GM23338 (cell line): ENCODE measurements at regions not wholly inside any gene's neighbourhood (a gene's known extent, or its start where the extent isn't known, plus 50 kb on each side); places are given as distances from the start of the nearest gene placed in this dataset.
A peak's percentile ranks its signal among the peaks of the same experiment; 100 is the strongest.

Experiments used
- ATAC-seq: fragments of 200-7000 bp; cut with Tn5 transposase; 3 replicates; pipeline ENCODE4 v1.9.1; 2020
- DNase-seq: peaks from one replicate; pipeline ENCODE4 v3.0.0-alpha.2; 2015; ENCODE audit warnings: low spot score
- H2AFZ ChIP-seq: fragments of 200-600 bp; sonication (generic); 2 replicates; pipeline ENCODE4 v1.8.0; 2016; ENCODE audit warnings: antibody characterized with exemption, mild to moderate bottlenecking, moderate library complexity
- H3F3A ChIP-seq: fragments of 200-600 bp; sonication (generic); replicated peaks from 2 replicates; pipeline ENCODE4 v1.8.0; 2017; ENCODE audit warnings: antibody characterized with exemption, mixed run types, low read depth
- H3K27ac ChIP-seq: fragments of 200-600 bp; sonication (generic); 2 replicates; pipeline ENCODE4 v1.6.1; 2016; ENCODE audit warnings: low read depth
- H3K27me3 ChIP-seq: fragments of 200-600 bp; sonication (generic); 2 replicates; pipeline ENCODE4 v1.8.0; 2016; ENCODE audit warnings: mild to moderate bottlenecking, mixed run types, moderate library complexity; ENCODE audit not compliant: insufficient read depth
- H3K36me3 ChIP-seq: fragments of 200-600 bp; sonication (generic); 2 replicates; pipeline ENCODE4 v1.8.0; 2016; ENCODE audit warnings: mild to moderate bottlenecking; ENCODE audit not compliant: insufficient read depth
- H3K4me1 ChIP-seq: fragments of 200-600 bp; sonication (generic); 2 replicates; pipeline ENCODE4 v1.8.0; 2016; ENCODE audit warnings: mild to moderate bottlenecking, moderate library complexity; ENCODE audit not compliant: insufficient read depth
- H3K4me2 ChIP-seq: fragments of 200-600 bp; sonication (generic); 2 replicates; pipeline ENCODE4 v1.7.1; 2017; ENCODE audit warnings: mixed run types
- H3K4me3 ChIP-seq: fragments of 200-600 bp; sonication (generic); 2 replicates; pipeline ENCODE4 v1.6.1; 2016; ENCODE audit warnings: mixed run types
- H3K79me2 ChIP-seq: fragments of 200-600 bp; sonication (generic); replicated peaks from 2 replicates; pipeline ENCODE4 v1.8.0; 2017; ENCODE audit warnings: mild to moderate bottlenecking; ENCODE audit not compliant: insufficient read depth
- H3K9me2 ChIP-seq: fragments of 200-600 bp; sonication (generic); 2 replicates; pipeline ENCODE4 v1.8.0; 2017; ENCODE audit not compliant: insufficient read depth
- H4K20me1 ChIP-seq: fragments of 200-600 bp; sonication (generic); replicated peaks from 2 replicates; pipeline ENCODE4 v1.8.0; 2017; ENCODE audit warnings: mild to moderate bottlenecking; ENCODE audit not compliant: insufficient read depth
- H3K27ac Mint-ChIP-seq: 2 replicates; pipeline ENCODE4 v1.8.0; 2020; ENCODE audit warnings: inconsistent platforms, mild to moderate bottlenecking, moderate library complexity, mixed read lengths
- H3K27me3 Mint-ChIP-seq: 3 replicates; pipeline ENCODE4 v1.8.0; 2022; ENCODE audit warnings: low read depth, mild to moderate bottlenecking, moderate library complexity, mixed read lengths, inconsistent platforms; ENCODE audit not compliant: insufficient read depth, poor library complexity
- H3K36me3 Mint-ChIP-seq: 3 replicates; pipeline ENCODE4 v1.8.0; 2021; ENCODE audit warnings: low read depth, mild to moderate bottlenecking, inconsistent platforms, moderate library complexity, mixed read lengths
- H3K4me1 Mint-ChIP-seq: 3 replicates; pipeline ENCODE4 v1.8.0; 2020; ENCODE audit warnings: mild to moderate bottlenecking, inconsistent platforms, mixed read lengths
- H3K4me3 Mint-ChIP-seq: 3 replicates; pipeline ENCODE4 v1.8.0; 2021; ENCODE audit warnings: moderate library complexity, mild to moderate bottlenecking, inconsistent platforms, mixed read lengths
- H3K9me3 Mint-ChIP-seq: 3 replicates; pipeline ENCODE4 v1.8.0; 2020; ENCODE audit warnings: moderate library complexity, mild to moderate bottlenecking, inconsistent platforms, mixed read lengths
- NANOG ChIP-seq: IDR thresholded peaks from 2 replicates; pipeline ENCODE4 v1.6.1; 2016; ENCODE audit warnings: antibody characterized with exemption, borderline replicate concordance
- ZNF114 ChIP-seq: fragments of 250-450 bp; sonication (Bioruptor Pico); IDR thresholded peaks from 2 replicates; pipeline ENCODE4 v1.5.0; 2020; ENCODE audit warnings: mild to moderate bottlenecking, moderate library complexity
- ZNF331 ChIP-seq: fragments of 250-450 bp; sonication (Bioruptor Pico); IDR thresholded peaks from 2 replicates; pipeline ENCODE4 v1.5.0; 2020; ENCODE audit warnings: low read depth, mild to moderate bottlenecking, moderate library complexity
- TF ChIP-seq, protein P1 (sequence below), 2 experiments: fragments of 200-600 bp in 1 of 2; sonication (generic) in 1 of 2; conservative IDR thresholded peaks; 2 replicates each; pipeline versions ENCODE4 v1.5.1 to v1.6.1; 2016 to 2017; ENCODE audit warnings: antibody characterized with exemption in 2 of 2, low read depth in 2 of 2, mild to moderate bottlenecking in 2 of 2, moderate library complexity in 1 of 2
- TF ChIP-seq, protein P2 (sequence below): fragments of 250-450 bp; sonication (Bioruptor Pico); IDR thresholded peaks from 2 replicates; pipeline ENCODE4 v1.5.0; 2020; ENCODE audit warnings: mild to moderate bottlenecking, moderate library complexity

DNA sequence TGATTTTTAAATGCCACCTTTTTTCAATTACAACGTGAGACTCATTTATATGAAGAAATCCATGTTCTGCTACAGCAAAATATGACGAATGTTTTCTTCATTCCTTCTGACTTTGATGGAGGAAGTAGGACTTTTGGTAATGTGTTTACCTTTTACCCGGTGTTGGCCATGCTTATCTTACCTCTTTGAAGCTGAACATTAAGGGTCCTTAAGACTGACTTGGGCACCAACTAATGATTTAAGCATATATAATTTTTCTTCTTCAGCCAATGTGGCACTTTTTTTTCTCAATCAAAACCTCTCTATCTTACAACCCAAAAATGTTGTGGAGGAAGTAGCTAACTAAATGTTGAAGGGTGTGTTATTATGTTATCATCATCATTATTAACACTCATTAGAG is 337.5 kb downstream of the EPHA7 start:
- H3K4me3 ChIP-seq, result no peak overlapping the region
- Mint-ChIP-seq H3K9me3 (no peaks in the 10 kb centered on the region), H3K36me3 (no peaks in the 10 kb centered on the region), H3K27ac (no peak overlapping the region), H3K4me3 (no peak overlapping the region), H3K4me1 (peaks cover 55% of the 10 kb centered on the region), H3K27me3 (no peaks in the 10 kb centered on the region)
- ATAC-seq (no peak), DNase-seq (no peak)
- H3F3A ChIP-seq, result no peaks in the 10 kb centered on the region
- peaks cover 25% of the 10 kb centered on the region for H3K27me3 ChIP-seq
- no peaks in the 10 kb centered on the region for H3K36me3 ChIP-seq
- no peak overlapping the region for H3K4me2 ChIP-seq
- no peaks in the 10 kb centered on the region for H3K79me2 ChIP-seq
- peaks cover 54% of the 10 kb centered on the region for H3K4me1 ChIP-seq
- H3K9me2 ChIP-seq, result no peaks in the 10 kb centered on the region
- H2AFZ ChIP-seq, result no peak overlapping the region
- H3K27ac ChIP-seq, result no peak overlapping the region
- no peak for TF ChIP-seq NANOG
- no peak for TF ChIP-seq ZNF331
- H4K20me1 ChIP-seq, result no peaks in the 10 kb centered on the region

DNA sequence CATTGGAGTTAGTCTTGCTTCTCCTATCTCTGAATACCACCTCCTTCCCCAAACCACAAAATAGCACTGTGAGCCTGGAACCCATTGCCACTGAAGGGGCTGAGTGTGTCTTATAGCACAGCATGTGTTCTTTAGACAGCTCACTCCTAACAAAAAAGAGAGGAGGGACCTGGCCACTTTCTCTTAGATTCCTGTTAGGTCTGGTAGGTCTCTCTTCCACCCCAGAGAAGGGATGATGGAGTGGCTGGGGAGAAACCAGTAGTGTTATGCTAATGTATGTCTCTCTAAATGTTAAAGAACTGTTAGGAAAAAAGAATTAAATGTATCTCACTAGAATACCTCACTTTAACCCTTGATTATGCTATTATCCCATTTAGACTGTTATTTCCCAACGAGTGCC is 340.3 kb downstream of the EPHA7 start:
- H4K20me1 ChIP-seq, result no peaks in the 10 kb centered on the region
- Mint-ChIP-seq H3K4me3 (no peak overlapping the region), H3K27me3 (no peaks in the 10 kb centered on the region), H3K4me1 (peaks cover 32% of the 10 kb centered on the region), H3K27ac (no peak overlapping the region), H3K36me3 (0 out of 3 replicates have a peak, but pooled peaks cover 5% of the 10 kb centered on the region), H3K9me3 (peaks cover 6% of the 10 kb centered on the region; the same call in 2 of the 3 replicates)
- H3K9me2 ChIP-seq, result no peaks in the 10 kb centered on the region
- TF ChIP-seq ZNF114, result no peak
- TF ChIP-seq, protein P1, sequence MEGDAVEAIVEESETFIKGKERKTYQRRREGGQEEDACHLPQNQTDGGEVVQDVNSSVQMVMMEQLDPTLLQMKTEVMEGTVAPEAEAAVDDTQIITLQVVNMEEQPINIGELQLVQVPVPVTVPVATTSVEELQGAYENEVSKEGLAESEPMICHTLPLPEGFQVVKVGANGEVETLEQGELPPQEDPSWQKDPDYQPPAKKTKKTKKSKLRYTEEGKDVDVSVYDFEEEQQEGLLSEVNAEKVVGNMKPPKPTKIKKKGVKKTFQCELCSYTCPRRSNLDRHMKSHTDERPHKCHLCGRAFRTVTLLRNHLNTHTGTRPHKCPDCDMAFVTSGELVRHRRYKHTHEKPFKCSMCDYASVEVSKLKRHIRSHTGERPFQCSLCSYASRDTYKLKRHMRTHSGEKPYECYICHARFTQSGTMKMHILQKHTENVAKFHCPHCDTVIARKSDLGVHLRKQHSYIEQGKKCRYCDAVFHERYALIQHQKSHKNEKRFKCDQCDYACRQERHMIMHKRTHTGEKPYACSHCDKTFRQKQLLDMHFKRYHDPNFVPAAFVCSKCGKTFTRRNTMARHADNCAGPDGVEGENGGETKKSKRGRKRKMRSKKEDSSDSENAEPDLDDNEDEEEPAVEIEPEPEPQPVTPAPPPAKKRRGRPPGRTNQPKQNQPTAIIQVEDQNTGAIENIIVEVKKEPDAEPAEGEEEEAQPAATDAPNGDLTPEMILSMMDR (conservative IDR thresholded peaks at IDR 0.05; ENCODE audit: low read depth in 2 of 2), result no peak
- TF ChIP-seq, protein P2, sequence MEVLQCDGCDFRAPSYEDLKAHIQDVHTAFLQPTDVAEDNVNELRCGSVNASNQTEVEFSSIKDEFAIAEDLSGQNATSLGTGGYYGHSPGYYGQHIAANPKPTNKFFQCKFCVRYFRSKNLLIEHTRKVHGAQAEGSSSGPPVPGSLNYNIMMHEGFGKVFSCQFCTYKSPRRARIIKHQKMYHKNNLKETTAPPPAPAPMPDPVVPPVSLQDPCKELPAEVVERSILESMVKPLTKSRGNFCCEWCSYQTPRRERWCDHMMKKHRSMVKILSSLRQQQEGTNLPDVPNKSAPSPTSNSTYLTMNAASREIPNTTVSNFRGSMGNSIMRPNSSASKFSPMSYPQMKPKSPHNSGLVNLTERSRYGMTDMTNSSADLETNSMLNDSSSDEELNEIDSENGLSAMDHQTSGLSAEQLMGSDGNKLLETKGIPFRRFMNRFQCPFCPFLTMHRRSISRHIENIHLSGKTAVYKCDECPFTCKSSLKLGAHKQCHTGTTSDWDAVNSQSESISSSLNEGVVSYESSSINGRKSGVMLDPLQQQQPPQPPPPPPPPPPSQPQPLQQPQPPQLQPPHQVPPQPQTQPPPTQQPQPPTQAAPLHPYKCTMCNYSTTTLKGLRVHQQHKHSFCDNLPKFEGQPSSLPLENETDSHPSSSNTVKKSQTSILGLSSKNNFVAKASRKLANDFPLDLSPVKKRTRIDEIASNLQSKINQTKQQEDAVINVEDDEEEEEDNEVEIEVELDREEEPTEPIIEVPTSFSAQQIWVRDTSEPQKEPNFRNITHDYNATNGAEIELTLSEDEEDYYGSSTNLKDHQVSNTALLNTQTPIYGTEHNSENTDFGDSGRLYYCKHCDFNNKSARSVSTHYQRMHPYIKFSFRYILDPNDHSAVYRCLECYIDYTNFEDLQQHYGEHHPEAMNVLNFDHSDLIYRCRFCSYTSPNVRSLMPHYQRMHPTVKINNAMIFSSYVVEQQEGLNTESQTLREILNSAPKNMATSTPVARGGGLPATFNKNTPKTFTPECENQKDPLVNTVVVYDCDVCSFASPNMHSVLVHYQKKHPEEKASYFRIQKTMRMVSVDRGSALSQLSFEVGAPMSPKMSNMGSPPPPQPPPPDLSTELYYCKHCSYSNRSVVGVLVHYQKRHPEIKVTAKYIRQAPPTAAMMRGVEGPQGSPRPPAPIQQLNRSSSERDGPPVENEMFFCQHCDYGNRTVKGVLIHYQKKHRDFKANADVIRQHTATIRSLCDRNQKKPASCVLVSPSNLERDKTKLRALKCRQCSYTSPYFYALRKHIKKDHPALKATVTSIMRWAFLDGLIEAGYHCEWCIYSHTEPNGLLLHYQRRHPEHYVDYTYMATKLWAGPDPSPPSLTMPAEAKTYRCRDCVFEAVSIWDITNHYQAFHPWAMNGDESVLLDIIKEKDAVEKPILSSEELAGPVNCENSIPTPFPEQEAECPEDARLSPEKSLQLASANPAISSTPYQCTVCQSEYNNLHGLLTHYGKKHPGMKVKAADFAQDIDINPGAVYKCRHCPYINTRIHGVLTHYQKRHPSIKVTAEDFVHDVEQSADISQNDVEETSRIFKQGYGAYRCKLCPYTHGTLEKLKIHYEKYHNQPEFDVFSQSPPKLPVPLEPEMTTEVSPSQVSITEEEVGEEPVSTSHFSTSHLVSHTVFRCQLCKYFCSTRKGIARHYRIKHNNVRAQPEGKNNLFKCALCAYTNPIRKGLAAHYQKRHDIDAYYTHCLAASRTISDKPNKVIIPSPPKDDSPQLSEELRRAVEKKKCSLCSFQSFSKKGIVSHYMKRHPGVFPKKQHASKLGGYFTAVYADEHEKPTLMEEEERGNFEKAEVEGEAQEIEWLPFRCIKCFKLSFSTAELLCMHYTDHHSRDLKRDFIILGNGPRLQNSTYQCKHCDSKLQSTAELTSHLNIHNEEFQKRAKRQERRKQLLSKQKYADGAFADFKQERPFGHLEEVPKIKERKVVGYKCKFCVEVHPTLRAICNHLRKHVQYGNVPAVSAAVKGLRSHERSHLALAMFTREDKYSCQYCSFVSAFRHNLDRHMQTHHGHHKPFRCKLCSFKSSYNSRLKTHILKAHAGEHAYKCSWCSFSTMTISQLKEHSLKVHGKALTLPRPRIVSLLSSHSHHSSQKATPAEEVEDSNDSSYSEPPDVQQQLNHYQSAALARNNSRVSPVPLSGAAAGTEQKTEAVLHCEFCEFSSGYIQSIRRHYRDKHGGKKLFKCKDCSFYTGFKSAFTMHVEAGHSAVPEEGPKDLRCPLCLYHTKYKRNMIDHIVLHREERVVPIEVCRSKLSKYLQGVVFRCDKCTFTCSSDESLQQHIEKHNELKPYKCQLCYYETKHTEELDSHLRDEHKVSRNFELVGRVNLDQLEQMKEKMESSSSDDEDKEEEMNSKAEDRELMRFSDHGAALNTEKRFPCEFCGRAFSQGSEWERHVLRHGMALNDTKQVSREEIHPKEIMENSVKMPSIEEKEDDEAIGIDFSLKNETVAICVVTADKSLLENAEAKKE (CRISPR knock-in tag), result peak; percentile 92
- H3K79me2 ChIP-seq, result no peaks in the 10 kb centered on the region
- H3K27me3 ChIP-seq, result peaks cover 25% of the 10 kb centered on the region
- no peak overlapping the region for H2AFZ ChIP-seq
- no peak overlapping the region for H3K4me3 ChIP-seq
- ATAC-seq (peak; percentile 99), DNase-seq (peak; percentile 57)
- peaks cover 4% of the 10 kb centered on the region; the same call in 1 of the 2 replicates for H3K36me3 ChIP-seq
- H3K4me2 ChIP-seq, result no peak overlapping the region; the same call in 1 of the 2 replicates
- H3F3A ChIP-seq, result no peaks in the 10 kb centered on the region
- H3K4me1 ChIP-seq, result peaks cover 27% of the 10 kb centered on the region
- H3K27ac ChIP-seq, result no peak overlapping the region
